GM23248 (cell line): ENCODE measurements at regions not wholly inside any gene's neighbourhood (a gene's known extent, or its start where the extent isn't known, plus 50 kb on each side); places are given as distances from the start of the nearest gene placed in this dataset.

Experiments used
- EZH2 ChIP-seq: fragments of 200-600 bp; sonication (generic); IDR thresholded peaks from 2 replicates; pipeline ENCODE4 v1.6.1; 2018; ENCODE audit warnings: antibody characterized with exemption, mild to moderate bottlenecking; ENCODE audit not compliant: insufficient read depth, poor library complexity, severe bottlenecking
- EZH2phosphoT487 ChIP-seq: fragments of 200-600 bp; sonication (generic); IDR thresholded peaks from 2 replicates; pipeline ENCODE4 v1.6.1; 2018; ENCODE audit warnings: antibody characterized with exemption, moderate library complexity, mild to moderate bottlenecking, low read depth; ENCODE audit not compliant: insufficient read depth

DNA sequence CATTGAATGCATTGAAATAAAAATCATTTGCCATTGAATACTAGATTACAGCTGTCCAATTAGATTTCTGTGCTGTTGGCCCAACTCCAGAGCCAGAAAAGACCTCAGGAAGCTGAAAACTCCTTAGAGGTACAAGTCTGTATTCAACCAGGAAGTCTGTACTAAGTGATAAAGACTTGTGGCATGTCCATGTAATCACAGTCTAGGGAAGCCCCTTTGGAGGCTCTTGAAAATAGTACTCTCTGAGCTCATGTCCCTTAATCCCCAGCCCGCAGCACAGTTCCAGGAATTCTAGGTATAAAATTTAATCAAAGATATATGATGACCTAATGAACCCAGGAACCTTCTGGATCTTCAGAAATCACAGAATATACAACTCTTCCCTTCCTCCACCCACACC is 279.4 kb downstream of the RSL24D1 start:
- no peak for TF ChIP-seq EZH2phosphoT487
- no peak for TF ChIP-seq EZH2
